Fibroblast of skin of scalp (primary cell): ENCODE measurements at regions not wholly inside any gene's neighbourhood (a gene's known extent, or its start where the extent isn't known, plus 50 kb on each side); places are given as distances from the start of the nearest gene placed in this dataset.
A peak's percentile ranks its signal among the peaks of the same experiment; 100 is the strongest.

Source experiments
- DNase-seq: peaks from one replicate; pipeline ENCODE4 v3.0.0-alpha.2; 2013

- DNase-seq = no peak
These were observed 333.4 kb downstream of the AASDHPPT start for GRCh38 chr11:106410902-106411301.

- no peak for DNase-seq
These were observed 335.8 kb downstream of the AASDHPPT start for GRCh38 chr11:106413222-106413621.

- no peak for DNase-seq
These were observed 338.0 kb downstream of the AASDHPPT start for GRCh38 chr11:106415510-106415909.

- no peak for DNase-seq
These were observed 341.3 kb downstream of the AASDHPPT start for GRCh38 chr11:106418791-106419190.

GRCh38 chr11:106420048-106420665, 342.7 kb downstream of the AASDHPPT start:
- DNase-seq = no peak

GRCh38 chr11:106420686-106421085, 343.2 kb downstream of the AASDHPPT start:
- no peak for DNase-seq

- DNase-seq = no peak
These were observed 344.3 kb downstream of the AASDHPPT start for GRCh38 chr11:106421676-106422292.

GRCh38 chr11:106422583-106422982, 345.1 kb downstream of the AASDHPPT start:
- no peak for DNase-seq

GRCh38 chr11:106424111-106424510, 346.6 kb downstream of the AASDHPPT start:
- peak; percentile 90 for DNase-seq

GRCh38 chr11:106425819-106426218, 348.4 kb downstream of the AASDHPPT start:
- DNase-seq = no peak

- DNase-seq = no peak
These were observed 349.2 kb downstream of the AASDHPPT start for GRCh38 chr11:106426696-106427095.

GRCh38 chr11:106427736-106428135, 350.3 kb downstream of the AASDHPPT start:
- DNase-seq = no peak

- DNase-seq = no peak
These were observed 364.6 kb downstream of the AASDHPPT start for GRCh38 chr11:106442032-106442431.

- DNase-seq = no peak
These were observed 368.8 kb downstream of the AASDHPPT start for GRCh38 chr11:106446302-106446701.

- no peak for DNase-seq
These were observed 369.5 kb downstream of the AASDHPPT start for GRCh38 chr11:106446955-106447354.

GRCh38 chr11:106447631-106448191, 370.2 kb downstream of the AASDHPPT start:
- no peak for DNase-seq

- no peak for DNase-seq
These were observed 372.3 kb downstream of the AASDHPPT start for GRCh38 chr11:106449763-106450162.

- no peak for DNase-seq
These were observed 373.9 kb downstream of the AASDHPPT start for GRCh38 chr11:106451228-106451922.

- no peak for DNase-seq
These were observed 379.2 kb downstream of the AASDHPPT start for GRCh38 chr11:106456647-106457046.

- DNase-seq = peak; percentile 44
These were observed 380.3 kb downstream of the AASDHPPT start for GRCh38 chr11:106457727-106458126.

GRCh38 chr11:106459135-106459534, 381.7 kb downstream of the AASDHPPT start:
- DNase-seq = no peak

- no peak for DNase-seq
These were observed 383.8 kb downstream of the AASDHPPT start for GRCh38 chr11:106461148-106461691.

- DNase-seq = peak; percentile 68
These were observed 384.5 kb downstream of the AASDHPPT start for GRCh38 chr11:106461839-106462545.
